Endothelial cell of umbilical vein (primary cell): ENCODE measurements at regions not wholly inside any gene's neighbourhood (a gene's known extent, or its start where the extent isn't known, plus 50 kb on each side); places are given as distances from the start of the nearest gene placed in this dataset. TPM values are rescaled to one million over a fixed set of nuclear protein-coding genes. Genes with fewer than 3 reads are reported as not detected.

Source experiments
- BruUV-seq: library from RNA; stranded (reverse); fragments of 400-500 nt; replicated peaks from 2 replicates; lab custom pipeline; 2021; lab: Mats Ljungman, UMichigan
- CTCF ChIA-PET: fragments of 300-600, 350-600 bp; sonication (Branson Sonifier 250); formaldehyde crosslinking; loops from one replicate; lab custom pipeline; 2021; ENCODE audit warnings: antibody characterized with exemption, inconsistent platforms; lab: Charles Lee
- POLR2A ChIA-PET: fragments of 300-600, 350-600 bp; sonication (Branson Sonifier 250); formaldehyde crosslinking; loops from one replicate; lab custom pipeline; 2021; ENCODE audit warnings: antibody characterized with exemption, inconsistent platforms; lab: Charles Lee
- DNase-seq: peaks from one replicate; pipeline ENCODE4 v3.0.0-alpha.2; 2011; ENCODE audit warnings: low read depth, low spot score
- FAIRE-seq: peaks from 2 replicates; lab custom pipeline; 2011; peaks lifted over from hg19 to GRCh38; lab: Jason Lieb, UNC
- H2AFZ ChIP-seq: 2 replicates; pipeline ENCODE4 v1.6.0; 2012; ENCODE audit warnings: low read depth, low read length, control low read depth, inconsistent platforms
- H3K27ac ChIP-seq: 2 replicates; pipeline ENCODE4 v1.5.1; 2011; ENCODE audit warnings: low read depth, mild to moderate bottlenecking, control low read depth, low read length, moderate library complexity; ENCODE audit not compliant: insufficient read depth
- H3K27me3 ChIP-seq, 2 experiments: 2 replicates each; pipeline versions ENCODE4 v1.6.0 to v1.6.1; 2011; ENCODE audit warnings: low read length in 2 of 2, mixed read lengths in 1 of 2; ENCODE audit not compliant: control insufficient read depth in 2 of 2, insufficient read depth in 2 of 2
- H3K36me3 ChIP-seq, 2 experiments: 2 replicates in 1 of 2; 3 replicates in 1 of 2; pipeline ENCODE4 v1.5.1; 2011; ENCODE audit warnings: low read length in 2 of 2, mild to moderate bottlenecking in 1 of 2, moderate library complexity in 1 of 2; ENCODE audit not compliant: control insufficient read depth in 2 of 2, insufficient read depth in 2 of 2; ENCODE audit errors: extremely low read depth in 1 of 2
- H3K4me1 ChIP-seq: 3 replicates; pipeline ENCODE4 v1.5.1; 2011; ENCODE audit warnings: mild to moderate bottlenecking, low read length; ENCODE audit not compliant: control insufficient read depth, insufficient read depth; ENCODE audit errors: extremely low read depth
- H3K4me2 ChIP-seq: 2 replicates; pipeline ENCODE4 v1.6.1; 2011; ENCODE audit warnings: low read length, control low read depth, mixed read lengths; ENCODE audit not compliant: insufficient read depth
- H3K4me3 ChIP-seq, 3 experiments: fragments of 200-600 bp in 1 of 3; sonication (generic), shearing (Covaris generic) in 1 of 3; replicated peaks in 1 of 3; 2 replicates each; pipeline ENCODE4 v1.5.1; 2011 to 2016; ENCODE audit warnings: control low read depth in 3 of 3, low read length in 3 of 3, mild to moderate bottlenecking in 2 of 3, inconsistent platforms in 1 of 3, low read depth in 1 of 3, moderate library complexity in 1 of 3; ENCODE audit not compliant: insufficient read depth in 1 of 3
- H3K79me2 ChIP-seq: 2 replicates; pipeline ENCODE4 v1.6.0; 2012; ENCODE audit warnings: low read length, inconsistent platforms; ENCODE audit not compliant: control insufficient read depth, insufficient read depth
- H3K9ac ChIP-seq: replicated peaks from 2 replicates; pipeline ENCODE3; 2011; ENCODE audit warnings: low read length, control low read depth; ENCODE audit not compliant: insufficient read depth; ENCODE audit errors: extremely low read depth
- H3K9me1 ChIP-seq: replicated peaks from 3 replicates; pipeline ENCODE4 v1.6.0; 2011; ENCODE audit warnings: mild to moderate bottlenecking, low read length; ENCODE audit not compliant: control insufficient read depth, insufficient read depth; ENCODE audit errors: extremely low read depth
- H3K9me3 ChIP-seq: replicated peaks from 2 replicates; pipeline ENCODE4 v1.5.1; 2012; ENCODE audit warnings: low read length, inconsistent platforms; ENCODE audit not compliant: control insufficient read depth, insufficient read depth
- H4K20me1 ChIP-seq: replicated peaks from 2 replicates; pipeline ENCODE3; 2011; ENCODE audit warnings: mild to moderate bottlenecking, low read length; ENCODE audit not compliant: control insufficient read depth, insufficient read depth; ENCODE audit errors: extremely low read depth
- POLR2AphosphoS5 ChIP-seq: IDR thresholded peaks from 2 replicates; pipeline ENCODE4 v1.6.1; 2012; ENCODE audit warnings: low read depth, mild to moderate bottlenecking, control low read depth, low read length, moderate library complexity; ENCODE audit not compliant: insufficient read depth
- dilution Hi-C: fragments of 300-500 bp; cut with MboI; formaldehyde crosslinking; loops from one replicate; pipeline ENCODE4 v1.15.0; 2019; ENCODE audit warnings: low sequenced_read_pairs; ENCODE audit not compliant: extremely low pct_ligation_motif_present
- intact Hi-C: fragments of 100-400 bp; cut with micrococcal nuclease; formaldehyde crosslinking; loops from one replicate; pipeline ENCODE4 v1.10.0; 2022
- small RNA-seq: library from RNA; depleted of rRNA; stranded (forward); fragments of <200 nt; gene quantifications from one replicate; pipeline ENCODE3, GENCODE V24; 2012; ENCODE audit warnings: low replicate concordance, low read depth; ENCODE audit not compliant: insufficient read depth, insufficient read length

DNA sequence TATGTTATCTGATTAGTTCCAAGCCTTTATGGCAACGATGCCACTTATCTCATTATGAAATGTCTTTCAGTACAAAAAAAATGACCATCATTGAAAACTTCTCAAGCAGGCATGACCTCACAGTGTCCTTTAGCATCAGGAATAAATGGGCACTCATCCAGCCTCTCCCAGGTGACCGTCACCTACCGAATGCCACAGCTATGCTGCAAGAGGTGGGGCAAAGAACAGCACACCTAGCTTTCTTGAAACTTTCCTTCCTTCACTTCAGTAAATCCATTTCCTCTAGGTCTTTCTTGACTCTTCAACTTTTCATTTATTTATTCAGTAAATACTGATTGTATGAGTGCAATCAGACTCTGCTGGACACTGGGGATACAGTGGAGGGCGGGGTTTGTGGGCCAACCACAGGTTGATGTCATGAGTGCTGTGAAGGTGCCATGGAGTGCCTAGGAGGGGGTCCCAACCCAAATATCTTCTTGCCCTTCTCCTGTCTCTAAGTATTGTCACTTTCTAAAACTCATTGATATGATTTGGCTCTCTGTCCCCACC lies 54.3 kb upstream of the HK2 start:
- Histone ChIP-seq H3K4me1 (no peaks in the 10 kb centered on the region), H3K27me3 (peaks cover 2 to 8% of the 10 kb centered on the region in 2 experiments), H3K9me3 (no peaks in the 10 kb centered on the region), H3K9me1 (no peaks in the 10 kb centered on the region), H3K79me2 (no peaks in the 10 kb centered on the region), H4K20me1 (no peaks in the 10 kb centered on the region), H3K36me3 (no peaks in the 10 kb centered on the region), H3K27ac (no peak overlapping the region), H3K4me3 (no peak overlapping the region), H3K9ac (no peak overlapping the region), H2AFZ (no peak overlapping the region), H3K4me2 (no peak overlapping the region)
- ChIA-PET CTCF (interaction anchor here (1.2 kb wide), 1 partner anchor 64 kb away, joined by 5 read pairs; no protein-coding TSS in a partner anchor), POLR2A (no interaction called here)
- intact Hi-C loops = no loop called here
- dilution Hi-C loops = no loop called here
- DNase-seq (no peak), FAIRE-seq (no peak)
- no TSS peak for BruUV-seq
- TF ChIP-seq POLR2AphosphoS5 = no peak

Small RNA genes in the stretch of these regions (small RNA-seq; reads per million reads assigned to genes)
- gene AC007387.1 = not detected
